Neural progenitor cell (in vitro differentiated cells): ENCODE measurements at regions not wholly inside any gene's neighbourhood (a gene's known extent, or its start where the extent isn't known, plus 50 kb on each side); places are given as distances from the start of the nearest gene placed in this dataset.

ENCODE experiments used
- DNase-seq: peaks from one replicate; pipeline ENCODE4 v3.0.0-alpha.2; 2016; ENCODE audit warnings: low spot score
- H2AFZ ChIP-seq: fragments of 200-600 bp; sonication (generic); replicated peaks from 2 replicates; pipeline ENCODE4 v1.6.1; 2016; ENCODE audit warnings: antibody characterized with exemption
- H3F3A ChIP-seq: fragments of 200-600 bp; sonication (generic); 2 replicates; pipeline ENCODE4 v1.6.1; 2016; ENCODE audit warnings: antibody characterized with exemption, low read depth
- H3K27ac ChIP-seq: fragments of 200-600 bp; sonication (generic); 2 replicates; pipeline ENCODE4 v1.5.1; 2016; ENCODE audit warnings: mild to moderate bottlenecking
- H3K27me3 ChIP-seq: fragments of 200-600 bp; sonication (generic); 2 replicates; pipeline ENCODE4 v1.6.1; 2016; ENCODE audit warnings: mild to moderate bottlenecking, moderate library complexity
- H3K36me3 ChIP-seq: fragments of 200-600 bp; sonication (generic); 2 replicates; pipeline ENCODE4 v1.5.1; 2016
- H3K4me1 ChIP-seq: fragments of 200-600 bp; sonication (generic); 2 replicates; pipeline ENCODE4 v1.6.1; 2016; ENCODE audit warnings: mixed run types
- H3K4me2 ChIP-seq: fragments of 200-600 bp; sonication (generic); 2 replicates; pipeline ENCODE4 v1.6.1; 2016
- H3K4me3 ChIP-seq: fragments of 200-600 bp; sonication (generic); 2 replicates; pipeline ENCODE4 v1.5.1; 2016
- H3K79me2 ChIP-seq: fragments of 200-600 bp; sonication (generic); 2 replicates; pipeline ENCODE4 v1.6.1; 2016; ENCODE audit warnings: low read depth
- H3K9ac ChIP-seq: fragments of 200-600 bp; sonication (generic); 2 replicates; pipeline ENCODE4 v1.6.1; 2016
- H3K9me3 ChIP-seq: fragments of 200-600 bp; sonication (generic); 2 replicates; pipeline ENCODE4 v1.5.1; 2016; ENCODE audit warnings: low read depth
- H4K20me1 ChIP-seq: fragments of 200-600 bp; sonication (generic); 2 replicates; pipeline ENCODE4 v1.6.1; 2016; ENCODE audit warnings: low read depth
- H3K27ac Mint-ChIP-seq: 3 replicates; pipeline ENCODE4 v1.8.0; 2021; ENCODE audit warnings: mixed read lengths
- H3K27me3 Mint-ChIP-seq: 2 replicates; pipeline ENCODE4 v1.8.0; 2022; ENCODE audit warnings: low read depth, mild to moderate bottlenecking, inconsistent platforms, moderate library complexity, mixed read lengths; ENCODE audit not compliant: insufficient read depth
- H3K36me3 Mint-ChIP-seq: 3 replicates; pipeline ENCODE4 v1.8.0; 2021; ENCODE audit warnings: mixed read lengths
- H3K4me1 Mint-ChIP-seq: 3 replicates; pipeline ENCODE4 v1.8.0; 2021; ENCODE audit warnings: mixed read lengths
- H3K4me3 Mint-ChIP-seq: 3 replicates; pipeline ENCODE4 v1.8.0; 2021; ENCODE audit warnings: mild to moderate bottlenecking, moderate library complexity, mixed read lengths
- H3K9me3 Mint-ChIP-seq: 3 replicates; pipeline ENCODE4 v1.8.0; 2020; ENCODE audit warnings: mixed read lengths
- CTCF ChIP-seq: fragments of 200-600 bp; sonication (generic); IDR thresholded peaks from 2 replicates; pipeline ENCODE4 v1.5.1; 2017; ENCODE audit warnings: antibody characterized with exemption, mild to moderate bottlenecking
- EZH2 ChIP-seq: fragments of 200-600 bp; sonication (generic); IDR thresholded peaks from 2 replicates; pipeline ENCODE4 v1.6.1; 2017; ENCODE audit warnings: antibody characterized with exemption, mild to moderate bottlenecking, moderate library complexity
- EZH2phosphoT487 ChIP-seq: fragments of 200-600 bp; sonication (generic); IDR thresholded peaks from 2 replicates; pipeline ENCODE4 v1.6.1; 2017; ENCODE audit warnings: antibody characterized with exemption

- DNase-seq, result no peak
- TF ChIP-seq EZH2phosphoT487 (no peak), CTCF (no peak), EZH2 (no peak)
- no peaks in the 10 kb centered on the region for H3K27me3 ChIP-seq
- H3K4me1 ChIP-seq, result no peaks in the 10 kb centered on the region
- H3K9ac ChIP-seq, result no peak overlapping the region
- no peaks in the 10 kb centered on the region for H3F3A ChIP-seq
- H3K36me3 ChIP-seq, result no peaks in the 10 kb centered on the region
- no peak overlapping the region for H3K4me2 ChIP-seq
- Mint-ChIP-seq H3K4me1 (no peaks in the 10 kb centered on the region), H3K27ac (no peak overlapping the region), H3K27me3 (no peaks in the 10 kb centered on the region), H3K9me3 (no peaks in the 10 kb centered on the region), H3K4me3 (no peak overlapping the region), H3K36me3 (no peaks in the 10 kb centered on the region)
- H3K79me2 ChIP-seq, result no peaks in the 10 kb centered on the region
- H4K20me1 ChIP-seq, result no peaks in the 10 kb centered on the region
- no peak overlapping the region for H3K4me3 ChIP-seq
- no peak overlapping the region for H2AFZ ChIP-seq
- no peaks in the 10 kb centered on the region for H3K9me3 ChIP-seq
- H3K27ac ChIP-seq, result no peak overlapping the region
Observed at GRCh38 chr14:100967930-100968329, 64.4 kb upstream of the RTL1 start.

- H3K27me3 ChIP-seq, result no peaks in the 10 kb centered on the region
- Mint-ChIP-seq H3K4me3 (no peak overlapping the region), H3K9me3 (no peaks in the 10 kb centered on the region), H3K27ac (no peak overlapping the region), H3K36me3 (no peaks in the 10 kb centered on the region), H3K4me1 (no peaks in the 10 kb centered on the region), H3K27me3 (no peaks in the 10 kb centered on the region)
- H3K79me2 ChIP-seq, result no peaks in the 10 kb centered on the region
- H3K9me3 ChIP-seq, result no peaks in the 10 kb centered on the region
- H3F3A ChIP-seq, result no peaks in the 10 kb centered on the region
- no peak overlapping the region for H3K27ac ChIP-seq
- DNase-seq, result no peak
- no peaks in the 10 kb centered on the region for H3K36me3 ChIP-seq
- H3K4me1 ChIP-seq, result no peaks in the 10 kb centered on the region
- H2AFZ ChIP-seq, result no peak overlapping the region
- no peak overlapping the region for H3K4me2 ChIP-seq
- TF ChIP-seq EZH2, result no peak
- TF ChIP-seq CTCF, result no peak
- TF ChIP-seq EZH2phosphoT487, result no peak
- no peak overlapping the region for H3K9ac ChIP-seq
- no peaks in the 10 kb centered on the region for H4K20me1 ChIP-seq
- H3K4me3 ChIP-seq, result no peak overlapping the region
Observed at GRCh38 chr14:100972118-100972897, 68.8 kb upstream of the RTL1 start.

- H3K36me3 Mint-ChIP-seq, result no peaks in the 10 kb centered on the region
- peaks cover 4% of the 10 kb centered on the region for H3K27me3 ChIP-seq
- H3K9me3 Mint-ChIP-seq, result no peaks in the 10 kb centered on the region
- no peaks in the 10 kb centered on the region for H3K4me1 Mint-ChIP-seq
- H3K27me3 Mint-ChIP-seq, result no peaks in the 10 kb centered on the region
- H3K36me3 ChIP-seq, result no peaks in the 10 kb centered on the region
- H3K4me2 ChIP-seq, result no peak overlapping the region
- H3F3A ChIP-seq, result no peaks in the 10 kb centered on the region
- no peak overlapping the region for H3K4me3 ChIP-seq
- no peak overlapping the region for H3K9ac ChIP-seq
- no peak for DNase-seq
- no peak overlapping the region for H3K27ac ChIP-seq
- H3K79me2 ChIP-seq, result no peaks in the 10 kb centered on the region
- no peaks in the 10 kb centered on the region for H3K9me3 ChIP-seq
- no peak overlapping the region for H2AFZ ChIP-seq
- H3K27ac Mint-ChIP-seq, result no peak overlapping the region
- H4K20me1 ChIP-seq, result no peaks in the 10 kb centered on the region
- no peak overlapping the region for H3K4me3 Mint-ChIP-seq
- TF ChIP-seq CTCF (no peak), EZH2phosphoT487 (no peak), EZH2 (no peak)
- H3K4me1 ChIP-seq, result no peaks in the 10 kb centered on the region
Observed at GRCh38 chr14:100975671-100976070, 72.1 kb upstream of the RTL1 start.
